ENCODE measurements at regions not wholly inside any gene's neighbourhood (a gene's known extent, or its start where the extent isn't known, plus 50 kb on each side); places are given as distances from the start of the nearest gene placed in this dataset.
"Not testable (repeated sequence)": the region's sequence is repeated elsewhere in the genome, so short reads cannot be mapped to it uniquely, and the experiment has no call there.

DNA sequence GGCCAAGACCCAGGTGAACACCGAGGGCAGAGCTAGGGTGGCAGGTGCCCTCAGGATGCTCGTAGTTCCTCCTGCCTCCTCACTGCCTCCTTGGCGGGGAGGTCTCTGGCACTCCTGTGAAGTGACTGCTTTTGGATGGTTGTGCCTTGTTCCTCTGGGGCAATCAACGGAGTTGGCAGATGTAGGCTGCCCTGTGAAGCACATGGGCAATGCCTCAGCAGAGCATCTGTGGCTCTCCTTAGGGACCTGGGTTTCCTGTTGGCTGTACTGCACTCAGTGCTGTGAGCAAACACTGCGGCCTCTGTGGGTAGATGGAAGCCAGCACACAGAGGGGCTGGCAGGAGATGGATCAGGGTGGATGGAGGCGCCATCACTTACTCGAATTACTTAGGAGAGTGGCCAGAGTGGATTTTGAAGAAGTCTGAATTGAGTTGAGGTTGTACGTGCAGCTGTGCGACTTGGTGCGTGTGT, 71.4 kb upstream of the COL5A1 start:
- no peak for TF ChIP-seq PAX5 (IDR thresholded peaks at IDR 0.05; ENCODE audit: insufficient read depth, low read length, severe bottlenecking)
- no peak for TF ChIP-seq TAF1 (IDR thresholded peaks at IDR 0.05; ENCODE audit: low read depth, low read length)
- no peak for TF ChIP-seq POU2F2 (IDR thresholded peaks at IDR 0.05; ENCODE audit: low read depth, low read length)
- TF ChIP-seq POLR2AphosphoS5 (IDR thresholded peaks at IDR 0.05; ENCODE audit: low read depth, low read length): no peak
- TF ChIP-seq POLR2A (IDR thresholded peaks at IDR 0.05; ENCODE audit: low read depth, low read length): no peak
- no peak for TF ChIP-seq SPI1 (IDR thresholded peaks at IDR 0.05; ENCODE audit: low read depth, low read length)
- FAIRE-seq: no peak
- DNase-seq (ENCODE audit: insufficient read length, low spot score): no peak

DNA sequence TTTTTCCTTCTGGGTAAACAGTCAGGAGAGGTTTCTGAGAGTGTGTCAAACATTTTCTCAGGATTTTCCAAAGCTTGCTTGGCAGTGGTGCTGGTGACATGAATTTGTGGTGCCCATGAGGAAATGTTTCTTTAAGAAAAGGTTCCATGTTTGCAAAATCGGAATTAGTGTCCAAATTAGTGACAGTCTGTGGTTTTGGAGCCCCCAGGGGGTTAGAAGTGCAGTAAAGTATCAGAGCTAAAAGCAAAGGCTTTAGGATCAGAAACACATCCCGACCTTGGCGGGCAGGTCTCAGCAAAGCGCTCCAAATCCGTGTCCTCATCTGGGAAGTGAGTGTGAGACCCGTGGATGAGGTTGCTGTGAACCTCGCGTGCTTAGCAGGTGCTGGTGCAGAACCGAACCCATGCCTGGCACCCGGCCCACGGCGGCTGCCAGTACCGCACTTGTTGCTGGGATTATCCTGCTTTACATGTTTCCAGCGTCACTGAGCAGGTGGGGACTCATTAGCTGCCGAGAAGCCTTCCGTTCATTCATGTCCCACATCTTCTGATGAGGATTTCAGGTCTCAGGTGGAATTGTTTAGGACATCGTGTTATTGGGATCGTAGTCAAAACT, 70.8 kb upstream of the COL5A1 start:
- FAIRE-seq (no peak), DNase-seq (ENCODE audit: insufficient read length, low spot score) (no peak)
- TF ChIP-seq POLR2A (IDR thresholded peaks at IDR 0.05; ENCODE audit: low read depth, low read length) (no peak), SPI1 (IDR thresholded peaks at IDR 0.05; ENCODE audit: low read depth, low read length) (no peak), PAX5 (IDR thresholded peaks at IDR 0.05; ENCODE audit: insufficient read depth, low read length, severe bottlenecking) (no peak), TAF1 (IDR thresholded peaks at IDR 0.05; ENCODE audit: low read depth, low read length) (no peak), POLR2AphosphoS5 (IDR thresholded peaks at IDR 0.05; ENCODE audit: low read depth, low read length) (no peak), POU2F2 (IDR thresholded peaks at IDR 0.05; ENCODE audit: low read depth, low read length) (no peak)

DNA sequence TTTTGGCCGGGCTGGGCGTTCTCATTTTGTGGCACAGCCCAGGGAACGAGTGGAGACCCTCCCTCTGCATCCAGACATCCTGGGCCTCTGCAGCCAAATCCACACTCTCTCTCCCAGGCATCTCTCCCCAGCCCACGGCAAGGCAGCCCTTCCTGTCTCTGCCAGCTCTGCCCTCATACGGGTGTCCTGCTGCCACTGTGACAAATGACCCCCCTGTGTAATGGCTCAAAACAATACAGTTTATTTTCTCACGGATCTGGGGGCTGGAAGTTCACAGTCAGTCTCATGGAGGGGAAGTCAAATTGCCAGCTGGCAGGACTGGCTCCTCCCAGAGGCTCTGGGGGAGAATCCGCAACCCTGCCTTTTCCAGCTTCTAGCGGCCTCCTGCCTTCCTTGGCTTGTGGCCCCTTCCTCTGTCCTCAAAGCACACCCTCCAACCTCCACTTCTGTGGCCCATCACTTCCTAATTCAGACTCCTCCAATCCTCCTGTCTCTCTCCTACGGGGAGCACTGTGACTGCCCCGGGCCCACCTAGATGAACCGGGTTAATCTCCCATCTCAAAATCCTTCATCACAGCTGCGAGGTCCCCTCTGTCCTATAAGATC, 70.2 kb upstream of the COL5A1 start:
- DNase-seq (ENCODE audit: insufficient read length, low spot score) (no peak), FAIRE-seq (no peak)
- TF ChIP-seq POU2F2 (IDR thresholded peaks at IDR 0.05; ENCODE audit: low read depth, low read length) (no peak), POLR2AphosphoS5 (IDR thresholded peaks at IDR 0.05; ENCODE audit: low read depth, low read length) (no peak), PAX5 (IDR thresholded peaks at IDR 0.05; ENCODE audit: insufficient read depth, low read length, severe bottlenecking) (no peak), TAF1 (IDR thresholded peaks at IDR 0.05; ENCODE audit: low read depth, low read length) (no peak), SPI1 (IDR thresholded peaks at IDR 0.05; ENCODE audit: low read depth, low read length) (no peak), POLR2A (IDR thresholded peaks at IDR 0.05; ENCODE audit: low read depth, low read length) (no peak)

DNA sequence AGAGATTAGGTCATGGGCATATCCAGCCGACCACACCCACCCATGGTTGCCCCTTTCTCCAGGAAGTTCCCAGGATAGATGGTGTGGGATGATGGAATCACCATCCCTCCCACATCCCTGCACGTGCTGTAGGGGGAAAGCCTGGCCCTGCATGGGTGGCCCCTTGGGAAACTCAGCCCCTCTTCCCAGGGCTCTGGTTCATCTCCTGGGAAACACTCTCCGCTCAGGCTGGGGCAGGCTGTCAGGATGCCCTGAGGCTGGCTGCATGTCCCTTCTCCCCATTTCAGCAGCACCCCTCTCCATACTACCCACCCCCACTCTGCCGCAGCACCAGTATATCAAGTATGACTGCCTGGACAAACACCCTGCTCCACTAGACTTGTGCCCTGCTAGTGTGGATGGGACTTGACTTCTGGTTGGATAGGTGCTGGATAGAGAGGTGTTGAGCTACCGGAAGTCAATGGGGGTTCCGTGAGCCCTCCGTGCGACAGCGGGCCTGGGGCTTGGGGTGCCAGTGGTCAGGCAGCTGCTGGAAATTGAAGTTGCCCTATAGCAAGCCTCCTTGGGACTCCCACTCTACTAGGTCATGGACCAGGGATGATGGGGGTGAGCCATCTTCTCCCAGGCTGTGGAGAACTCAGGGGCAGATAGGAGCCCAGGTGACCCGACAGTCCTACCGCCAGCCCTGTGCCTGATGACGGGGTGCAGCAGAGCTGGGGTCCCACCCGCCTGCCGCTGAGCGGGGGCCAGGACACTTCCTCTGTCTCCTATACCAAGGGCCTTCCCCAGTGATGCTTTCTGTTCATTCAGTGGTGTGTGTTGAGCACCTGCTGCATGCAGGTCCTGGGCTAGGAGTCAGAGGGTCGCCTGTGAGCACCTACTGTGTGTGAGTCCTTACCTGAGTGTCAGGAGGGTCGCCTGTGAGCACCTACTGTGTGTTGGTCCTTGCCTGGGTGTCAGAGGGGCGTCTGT, 69.4 kb upstream of the COL5A1 start:
- 0 out of 2 replicates have a peak, but pooled peaks have one; percentile 22 for TF ChIP-seq SPI1 (IDR thresholded peaks at IDR 0.05; ENCODE audit: low read depth, low read length)
- TF ChIP-seq TAF1 (IDR thresholded peaks at IDR 0.05; ENCODE audit: low read depth, low read length): no peak
- no peak for TF ChIP-seq POU2F2 (IDR thresholded peaks at IDR 0.05; ENCODE audit: low read depth, low read length)
- no peak for FAIRE-seq
- DNase-seq (ENCODE audit: insufficient read length, low spot score): no peak

DNA sequence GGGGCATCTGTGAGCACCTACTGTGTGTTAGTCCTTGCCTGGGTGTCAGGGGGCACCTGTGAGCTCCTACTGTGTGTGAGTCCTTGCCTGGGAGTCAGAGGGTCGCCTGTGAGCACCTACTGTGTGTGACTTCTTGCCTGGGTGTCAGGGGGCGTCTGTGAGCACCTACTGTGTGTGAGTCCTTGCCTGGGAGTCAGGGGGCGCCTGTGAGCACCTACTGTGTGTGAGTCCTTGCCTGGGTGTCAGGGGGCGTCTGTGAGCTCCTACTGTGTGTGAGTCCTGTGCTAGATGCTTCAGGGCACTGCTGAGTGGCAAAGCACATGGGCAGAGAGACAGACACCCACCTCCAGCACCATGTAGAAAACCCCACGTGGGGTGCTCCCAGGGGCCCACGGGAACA, 66.9 kb upstream of the COL5A1 start:
- DNase-seq (ENCODE audit: insufficient read length, low spot score); FAIRE-seq: not testable (repeated sequence)

DNA sequence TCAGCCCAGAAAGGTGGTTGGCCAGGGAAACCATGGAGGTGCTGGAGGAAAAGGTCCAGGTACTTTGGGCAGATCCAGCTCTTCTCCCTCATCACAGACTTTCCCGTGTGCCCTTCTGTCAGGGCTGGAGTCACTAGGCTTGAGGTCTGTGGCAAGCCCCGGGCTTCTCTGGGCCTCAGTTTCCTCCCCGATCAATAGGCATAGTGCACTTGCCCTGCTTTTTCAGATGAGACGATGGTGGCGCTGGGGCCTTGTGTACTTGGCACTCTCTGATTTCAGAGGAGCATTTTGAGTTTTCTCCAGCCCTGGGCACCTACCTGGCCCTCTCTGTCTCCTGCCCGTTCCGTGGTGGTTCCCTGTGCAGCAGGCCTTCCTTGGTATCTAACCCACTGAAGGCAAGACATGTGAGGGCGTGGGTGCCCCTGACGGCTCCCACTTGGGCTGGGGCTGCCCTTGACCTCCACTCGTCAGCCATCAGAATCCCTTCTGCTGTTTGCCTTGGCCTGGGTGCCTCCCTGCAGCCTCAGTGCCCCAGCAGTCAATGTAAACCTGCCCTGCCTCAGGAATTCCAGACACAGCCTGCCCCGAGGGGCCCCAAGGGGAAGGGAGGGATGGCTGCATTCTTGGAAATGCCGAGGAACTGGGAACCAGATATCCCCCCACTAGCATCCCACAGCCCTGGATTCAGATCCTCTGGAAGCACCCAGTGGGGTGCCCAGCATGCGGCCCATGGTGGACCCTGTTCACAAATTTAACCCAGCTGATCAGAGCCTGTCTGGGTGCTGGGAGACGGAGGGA, 66.3 kb upstream of the COL5A1 start:
- no peak for TF ChIP-seq POLR2AphosphoS5 (IDR thresholded peaks at IDR 0.05; ENCODE audit: low read depth, low read length)
- TF ChIP-seq SPI1 (IDR thresholded peaks at IDR 0.05; ENCODE audit: low read depth, low read length): no peak
- TF ChIP-seq POLR2A (IDR thresholded peaks at IDR 0.05; ENCODE audit: low read depth, low read length): no peak
- TF ChIP-seq POU2F2 (IDR thresholded peaks at IDR 0.05; ENCODE audit: low read depth, low read length): no peak
- TF ChIP-seq PAX5 (IDR thresholded peaks at IDR 0.05; ENCODE audit: insufficient read depth, low read length, severe bottlenecking): no peak
- TF ChIP-seq TAF1 (IDR thresholded peaks at IDR 0.05; ENCODE audit: low read depth, low read length): no peak
- FAIRE-seq: no peak
- DNase-seq (ENCODE audit: insufficient read length, low spot score): no peak

DNA sequence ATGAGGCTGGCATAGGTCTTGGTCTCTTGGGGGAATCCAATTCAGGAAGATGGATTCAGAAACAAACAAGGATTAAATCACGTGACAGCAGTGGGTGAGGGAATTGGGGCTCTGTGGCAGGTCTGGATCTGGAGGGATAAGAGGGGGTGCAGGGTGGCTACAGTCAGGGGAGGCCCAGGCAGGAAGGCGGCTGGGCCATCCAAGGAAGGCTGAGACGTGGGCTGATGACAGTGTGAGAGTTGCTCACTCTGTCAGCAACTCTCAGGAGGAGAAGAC, 65.8 kb upstream of the COL5A1 start:
- FAIRE-seq (no peak), DNase-seq (ENCODE audit: insufficient read length, low spot score) (no peak)
- TF ChIP-seq POU2F2 (IDR thresholded peaks at IDR 0.05; ENCODE audit: low read depth, low read length): no peak
- no peak for TF ChIP-seq POLR2AphosphoS5 (IDR thresholded peaks at IDR 0.05; ENCODE audit: low read depth, low read length)
- no peak for TF ChIP-seq SPI1 (IDR thresholded peaks at IDR 0.05; ENCODE audit: low read depth, low read length)
- TF ChIP-seq POLR2A (IDR thresholded peaks at IDR 0.05; ENCODE audit: low read depth, low read length): no peak
- no peak for TF ChIP-seq TAF1 (IDR thresholded peaks at IDR 0.05; ENCODE audit: low read depth, low read length)
- no peak for TF ChIP-seq PAX5 (IDR thresholded peaks at IDR 0.05; ENCODE audit: insufficient read depth, low read length, severe bottlenecking)

DNA sequence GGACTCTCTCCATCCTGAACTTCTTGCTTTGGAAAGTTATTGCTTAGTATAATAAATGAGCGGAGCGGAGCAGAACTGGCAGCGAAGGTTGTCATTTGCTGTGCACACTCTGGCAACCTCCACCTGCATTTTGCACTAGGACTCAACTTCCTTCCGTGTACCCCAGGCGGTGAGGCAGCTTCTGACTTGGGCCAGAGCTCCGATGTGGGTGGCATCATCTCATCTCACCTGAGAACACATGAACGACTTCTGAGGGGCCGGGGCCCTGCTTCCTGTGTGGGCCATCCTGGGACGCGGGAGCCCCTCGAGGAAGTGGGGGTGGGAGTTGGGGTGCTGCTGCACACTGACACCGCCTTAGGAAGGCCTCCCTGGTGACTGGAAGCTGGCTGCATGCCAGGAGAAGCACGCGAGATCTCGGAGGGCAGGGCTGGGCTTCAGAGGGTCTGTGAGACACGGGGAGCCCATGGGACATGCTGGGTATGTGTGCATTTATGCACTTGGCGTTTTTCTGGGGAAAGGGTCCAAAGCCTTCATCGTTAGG, 56.5 kb upstream of the COL5A1 start:
- TF ChIP-seq POU2F2 (IDR thresholded peaks at IDR 0.05; ENCODE audit: low read depth, low read length): no peak
- TF ChIP-seq PAX5 (IDR thresholded peaks at IDR 0.05; ENCODE audit: insufficient read depth, low read length, severe bottlenecking): no peak
- no peak for TF ChIP-seq POLR2AphosphoS5 (IDR thresholded peaks at IDR 0.05; ENCODE audit: low read depth, low read length)
- TF ChIP-seq SPI1 (IDR thresholded peaks at IDR 0.05; ENCODE audit: low read depth, low read length): no peak
- no peak for TF ChIP-seq POLR2A (IDR thresholded peaks at IDR 0.05; ENCODE audit: low read depth, low read length)
- no peak for TF ChIP-seq TAF1 (IDR thresholded peaks at IDR 0.05; ENCODE audit: low read depth, low read length)
- FAIRE-seq (no peak), DNase-seq (ENCODE audit: insufficient read length, low spot score) (no peak)

Data from GM12891 (cell line).